GM19455 (cell line): ENCODE measurements at regions not wholly inside any gene's neighbourhood (a gene's known extent, or its start where the extent isn't known, plus 50 kb on each side); places are given as distances from the start of the nearest gene placed in this dataset.

Experiments used
- ATAC-seq: cut with Tn5 transposase; IDR thresholded peaks from one replicate; pipeline ENCODE4 v1.9.1; 2021; ENCODE audit not compliant: unreplicated experiment

GRCh38 chr9:81490605-81491331 is 198.6 kb downstream of the TLE1 start:
- ATAC-seq, result no peak

DNA sequence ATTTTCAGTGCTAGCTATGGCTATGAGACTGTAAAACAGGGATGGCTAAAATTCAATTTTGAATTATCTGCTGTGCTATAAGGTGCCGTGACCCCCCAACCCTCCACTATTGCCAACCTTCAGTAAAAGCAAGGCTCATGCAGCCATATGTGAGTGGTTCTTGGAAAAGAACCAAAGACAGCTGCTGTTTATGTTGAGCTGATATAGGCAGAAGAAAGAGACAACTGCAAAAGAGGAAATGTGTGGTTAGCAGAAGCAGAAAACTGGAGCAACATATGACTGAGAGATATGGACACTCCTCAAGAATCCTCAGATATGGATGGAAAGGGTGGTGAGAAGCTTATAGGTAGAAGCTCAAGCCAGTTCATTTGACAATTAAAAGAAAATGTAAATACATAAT is 200.3 kb downstream of the TLE1 start:
- ATAC-seq, result no peak

DNA sequence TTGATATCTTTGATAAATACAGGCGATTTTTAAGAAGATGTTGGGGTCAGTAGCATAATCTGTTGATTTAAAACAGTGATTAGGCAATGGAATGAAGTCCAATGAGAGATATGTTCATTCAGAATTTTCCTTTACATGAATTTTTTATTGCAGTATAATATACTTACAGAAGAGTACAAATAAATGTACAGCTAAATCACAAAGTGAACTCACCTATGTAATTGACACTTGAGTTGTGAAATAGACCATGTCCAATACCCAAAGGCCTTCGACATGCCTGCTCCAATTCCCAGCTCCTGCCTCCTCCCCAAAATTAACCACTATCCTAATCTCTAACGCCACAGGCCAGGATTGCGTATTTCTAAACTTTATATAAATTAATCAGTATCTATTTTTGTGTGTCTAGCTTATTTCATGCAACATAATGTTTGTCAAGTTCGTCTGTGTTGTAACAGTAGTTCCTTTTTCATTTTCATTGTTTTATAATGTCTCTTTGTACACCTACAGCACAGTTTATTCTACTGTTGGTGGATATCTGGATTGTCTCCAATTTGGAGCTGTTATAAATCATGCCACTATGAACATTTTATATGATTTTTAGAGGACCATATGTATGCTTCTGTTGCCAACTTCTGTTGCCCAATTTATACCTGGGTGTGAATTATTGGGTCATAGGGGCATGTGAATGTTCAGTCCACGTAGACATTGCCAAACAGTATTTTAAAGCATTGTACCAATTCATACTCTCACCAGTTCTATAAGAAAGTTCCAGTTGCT is 208.3 kb downstream of the TLE1 start:
- no peak for ATAC-seq

- no peak for ATAC-seq
These were observed 209.8 kb downstream of the TLE1 start for GRCh38 chr9:81479573-81479972.

- ATAC-seq, result no peak
These were observed 211.7 kb downstream of the TLE1 start for GRCh38 chr9:81477669-81478068.

DNA sequence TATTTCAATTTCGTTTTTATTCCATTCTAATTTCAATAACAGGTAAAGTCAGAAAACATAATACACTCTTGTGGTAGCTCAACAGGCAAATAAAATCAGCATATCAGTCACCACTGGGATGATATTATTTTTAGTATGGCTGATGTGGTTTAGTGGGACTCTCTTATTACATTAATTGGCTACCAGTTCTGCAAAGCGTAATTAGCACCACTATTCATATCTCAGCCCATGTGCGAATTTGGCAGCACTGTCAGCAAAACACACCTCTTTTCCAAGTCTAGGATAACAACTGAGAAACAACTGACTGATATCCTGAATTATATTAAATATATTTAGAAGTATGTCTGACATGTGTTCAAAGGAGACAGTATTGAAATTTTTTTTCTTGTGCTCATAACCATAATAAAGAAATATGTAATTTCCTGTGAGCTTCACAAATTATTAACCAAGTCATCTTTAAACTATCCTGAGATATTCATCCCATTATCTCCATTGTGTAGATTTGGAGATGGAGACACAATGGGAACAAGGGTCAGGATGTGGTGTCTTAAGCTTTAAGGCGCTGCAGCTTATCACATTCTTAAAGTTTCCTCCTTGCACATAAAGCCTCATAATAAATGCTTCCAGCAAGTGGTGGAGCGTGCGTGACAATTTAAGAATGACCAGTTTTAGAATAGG is 212.4 kb downstream of the TLE1 start:
- no peak for ATAC-seq

GRCh38 chr9:81474792-81475191 is 214.6 kb downstream of the TLE1 start:
- ATAC-seq, result no peak

DNA sequence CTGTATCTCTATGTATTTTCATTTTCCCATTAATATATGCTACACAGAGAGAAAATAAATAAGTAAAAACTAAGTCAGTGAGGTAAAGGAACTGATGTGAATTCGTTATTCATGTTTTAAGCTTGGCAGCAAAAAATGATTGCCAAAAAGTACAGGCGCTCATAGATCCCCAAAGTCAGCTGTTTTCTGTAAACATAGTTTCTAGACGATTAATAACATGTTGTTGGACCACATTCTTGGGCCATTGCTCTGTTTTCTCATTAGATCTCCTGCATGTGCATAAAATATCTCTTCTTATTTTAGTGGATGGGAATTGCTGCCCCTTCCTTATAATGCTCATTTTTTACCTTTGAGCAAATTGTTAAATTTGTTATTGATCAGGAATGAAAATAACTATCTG is 215.2 kb downstream of the TLE1 start:
- ATAC-seq, result no peak

- no peak for ATAC-seq
These were observed 215.6 kb downstream of the TLE1 start for GRCh38 chr9:81473708-81474107.

- no peak for ATAC-seq
These were observed 216.1 kb downstream of the TLE1 start for GRCh38 chr9:81473206-81473605.

DNA sequence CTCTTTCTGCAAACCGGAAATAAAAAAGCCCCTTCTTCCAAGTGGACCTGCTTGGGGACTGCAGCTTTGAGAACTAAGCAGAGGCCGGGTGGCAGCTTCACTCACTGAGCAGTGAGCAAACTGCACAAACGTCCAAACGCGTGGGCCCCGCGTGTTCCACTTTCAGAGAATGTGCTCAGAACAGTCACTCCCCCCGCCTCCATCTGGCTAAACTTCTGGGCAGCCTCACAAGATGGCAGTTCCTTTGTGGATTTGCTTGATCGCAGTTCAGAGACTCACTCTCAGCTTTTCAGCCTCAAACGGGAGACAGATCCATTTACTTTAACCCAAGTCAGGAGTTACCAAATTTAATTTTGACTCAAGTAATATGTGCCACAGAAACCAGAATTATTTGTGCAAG is 216.6 kb downstream of the TLE1 start:
- no peak for ATAC-seq

- no peak for ATAC-seq
These were observed 218.5 kb downstream of the TLE1 start for GRCh38 chr9:81470864-81471263.

GRCh38 chr9:81468084-81468595 is 221.2 kb downstream of the TLE1 start:
- ATAC-seq, result no peak

DNA sequence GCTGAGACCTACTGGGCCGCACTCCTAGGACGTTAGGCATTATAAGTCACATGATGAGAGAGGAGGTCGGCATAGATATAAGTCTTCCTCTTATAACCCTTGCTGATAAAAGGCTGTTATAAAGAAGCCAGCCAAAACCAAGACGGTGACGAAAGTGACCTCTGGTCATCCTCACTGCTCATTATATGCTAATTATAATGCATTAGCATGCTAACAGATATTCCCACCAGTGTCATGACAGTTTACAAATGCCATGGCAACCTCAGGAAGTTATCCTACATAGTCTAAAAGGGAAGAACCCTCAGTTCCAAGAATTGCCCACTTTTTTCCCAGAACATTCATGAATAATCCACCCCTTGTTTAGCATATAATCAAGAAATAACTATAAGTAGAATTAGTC is 222.4 kb downstream of the TLE1 start:
- ATAC-seq, result no peak

DNA sequence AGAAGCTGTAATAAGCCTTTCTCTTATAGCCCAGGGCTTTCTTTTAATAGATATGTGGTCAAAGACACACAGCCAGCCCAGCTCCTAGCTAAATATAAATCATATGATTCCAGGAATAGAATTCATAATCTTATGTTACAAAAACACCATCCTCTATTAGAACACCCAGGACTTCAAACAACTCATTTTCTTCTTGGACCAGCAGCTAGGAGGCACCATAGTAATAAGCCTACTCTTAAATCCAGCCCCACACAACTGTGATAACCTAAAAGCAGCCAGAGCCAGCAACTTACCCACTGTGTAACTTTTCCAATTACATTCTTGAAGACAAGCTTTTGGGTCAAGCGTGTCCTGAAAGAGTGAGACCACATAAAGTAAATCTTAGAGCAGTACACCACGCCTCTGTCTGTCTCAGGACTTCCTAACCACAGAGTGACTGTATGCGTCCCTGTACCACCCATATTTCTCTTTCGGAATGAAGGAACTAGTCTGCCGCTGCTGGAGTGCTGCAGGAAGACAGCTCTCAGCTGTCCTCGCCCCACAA is 223.8 kb downstream of the TLE1 start:
- ATAC-seq, result no peak

GRCh38 chr9:81462801-81463200 is 226.5 kb downstream of the TLE1 start:
- no peak for ATAC-seq

GRCh38 chr9:81461196-81461595 is 228.2 kb downstream of the TLE1 start:
- no peak for ATAC-seq

GRCh38 chr9:81460693-81461092 is 228.7 kb downstream of the TLE1 start:
- ATAC-seq, result no peak

- ATAC-seq, result no peak
These were observed 229.8 kb downstream of the TLE1 start for GRCh38 chr9:81459591-81459990.

- ATAC-seq, result no peak
These were observed 232.8 kb downstream of the TLE1 start for GRCh38 chr9:81456431-81457006.
